ENCODE measurements at regions not wholly inside any gene's neighbourhood (a gene's known extent, or its start where the extent isn't known, plus 50 kb on each side); places are given as distances from the start of the nearest gene placed in this dataset.

GRCh38 chr18:45464619-45465018 is 150.7 kb upstream of the SLC14A2 start:
- Histone ChIP-seq H3K9me3 (no peaks in the 10 kb centered on the region), H3K27ac (no peak overlapping the region), H3K4me1 (no peaks in the 10 kb centered on the region), H3K4me3 (no peak overlapping the region), H3K36me3 (no peaks in the 10 kb centered on the region), H3K27me3 (no peaks in the 10 kb centered on the region)
- no peak for DNase-seq
- intact Hi-C loops (cut with DNase I) = no loop called here
- 40 to 66% methylated on average over 8 of the region's 8 CpGs for WGBS, 2 donors
- TF ChIP-seq POLR2A (IDR thresholded peaks at IDR 0.05) (no peak), EP300 (IDR thresholded peaks at IDR 0.05) (no peak), CTCF (IDR thresholded peaks at IDR 0.05) (no peak), POLR2AphosphoS5 (IDR thresholded peaks at IDR 0.05) (no peak)

- Histone ChIP-seq H3K9me3 (no peaks in the 10 kb centered on the region), H3K36me3 (no peaks in the 10 kb centered on the region), H3K4me1 (no peaks in the 10 kb centered on the region), H3K4me3 (no peak overlapping the region), H3K27me3 (no peaks in the 10 kb centered on the region), H3K27ac (no peak overlapping the region)
- intact Hi-C loops (cut with DNase I) = no loop called here
- TF ChIP-seq POLR2AphosphoS5 (IDR thresholded peaks at IDR 0.05) (no peak), EP300 (IDR thresholded peaks at IDR 0.05) (no peak), POLR2A (IDR thresholded peaks at IDR 0.05) (no peak), CTCF (IDR thresholded peaks at IDR 0.05) (no peak)
- WGBS, 2 donors = 48 to 84% methylated on average over 2 of the region's 2 CpGs
- no peak for DNase-seq
These were observed 148.0 kb upstream of the SLC14A2 start for GRCh38 chr18:45467293-45467692.

- 86 to 92% methylated on average over 2 of the region's 2 CpGs for WGBS, 2 donors
- H3K27ac ChIP-seq = no peak overlapping the region
- H3K36me3 ChIP-seq = no peaks in the 10 kb centered on the region
- no peak for DNase-seq
- intact Hi-C loops (cut with DNase I) = no loop called here
- no peaks in the 10 kb centered on the region for H3K4me1 ChIP-seq
- H3K9me3 ChIP-seq = no peaks in the 10 kb centered on the region
- TF ChIP-seq EP300 (IDR thresholded peaks at IDR 0.05) = no peak
- TF ChIP-seq POLR2AphosphoS5 (IDR thresholded peaks at IDR 0.05) = no peak
- no peak for TF ChIP-seq CTCF (IDR thresholded peaks at IDR 0.05)
- TF ChIP-seq POLR2A (IDR thresholded peaks at IDR 0.05) = no peak
- H3K27me3 ChIP-seq = no peaks in the 10 kb centered on the region
- H3K4me3 ChIP-seq = no peak overlapping the region
These were observed 147.3 kb upstream of the SLC14A2 start for GRCh38 chr18:45467945-45468344.

- no peak overlapping the region for H3K27ac ChIP-seq
- WGBS, 2 donors = 13 to 72% methylated on average over 3 of the region's 3 CpGs
These were observed 136.4 kb upstream of the SLC14A2 start for GRCh38 chr18:45478889-45479288.

More at GRCh38 chr18:45478889-45479288, 136.4 kb upstream of the SLC14A2 start:
- Histone ChIP-seq H3K27me3 (no peaks in the 10 kb centered on the region), H3K4me3 (no peak overlapping the region), H3K4me1 (peaks cover 0 to 6% (median 0%) of the 10 kb centered on the region in 4 donors), H3K36me3 (no peaks in the 10 kb centered on the region), H3K9me3 (no peaks in the 10 kb centered on the region)
- DNase-seq = no peak
- TF ChIP-seq POLR2AphosphoS5 (IDR thresholded peaks at IDR 0.05) (no peak), EP300 (IDR thresholded peaks at IDR 0.05) (no peak), POLR2A (IDR thresholded peaks at IDR 0.05) (no peak), CTCF (IDR thresholded peaks at IDR 0.05) (no peak)
- intact Hi-C loops (cut with DNase I) = no loop called here
